Thymus (tissue), 11 donors: ENCODE measurements at regions not wholly inside any gene's neighbourhood (a gene's known extent, or its start where the extent isn't known, plus 50 kb on each side); places are given as distances from the start of the nearest gene placed in this dataset.

Source experiments
- DNase-seq, 9 donors: peaks; one replicate each; pipeline ENCODE4 v3.0.0-alpha.2; 2013; ENCODE audit warnings: low spot score in 9 of 9, low read depth in 6 of 9, missing footprints in 1 of 9
- H3K27ac ChIP-seq, 2 donors: one replicate each; pipeline ENCODE4 v1.5.1; 2013; ENCODE audit warnings: control low read depth in 1 of 2, low read depth in 1 of 2, low read length in 1 of 2, mild to moderate bottlenecking in 1 of 2, moderate library complexity in 1 of 2
- H3K27me3 ChIP-seq, 2 donors: one replicate each; pipeline ENCODE4 v1.5.1; 2013; ENCODE audit warnings: low read length in 1 of 2; ENCODE audit not compliant: control insufficient read depth in 2 of 2, insufficient read depth in 1 of 2
- H3K36me3 ChIP-seq, 2 donors: one replicate each; pipeline ENCODE4 v1.5.1; 2013; ENCODE audit warnings: low read length in 1 of 2, mild to moderate bottlenecking in 1 of 2, moderate library complexity in 1 of 2; ENCODE audit not compliant: control insufficient read depth in 2 of 2, insufficient read depth in 2 of 2
- H3K4me1 ChIP-seq, 2 donors: one replicate each; pipeline ENCODE4 v1.5.1; 2013; ENCODE audit warnings: low read length in 2 of 2; ENCODE audit not compliant: control insufficient read depth in 2 of 2, insufficient read depth in 2 of 2
- H3K4me3 ChIP-seq, 2 donors: one replicate each; pipeline ENCODE4 v1.5.1; 2013; ENCODE audit warnings: low read length in 2 of 2, control low read depth in 1 of 2, mild to moderate bottlenecking in 1 of 2
- H3K9me3 ChIP-seq, 2 donors: one replicate each; pipeline ENCODE4 v1.5.1; 2013; ENCODE audit warnings: low read length in 1 of 2, mild to moderate bottlenecking in 1 of 2; ENCODE audit not compliant: control insufficient read depth in 2 of 2, insufficient read depth in 1 of 2
- WGBS: extraction: QIAGEN DNeasy Blood & Tissue Kit; methylation state at CpG from one replicate; pipeline ENCODE4 v1.1.7; 2013; 5-methylcytosine and 5-hydroxymethylcytosine counted together
- donor health status: healthy.

GRCh38 chr10:85447690-85448089 is 918.9 kb downstream of the GRID1 start:
- DNase-seq: no peak
- WGBS: 83% methylated on average over 1 of the region's 1 CpG
- H3K9me3 ChIP-seq: no peaks in the 10 kb centered on the region
- no peak overlapping the region for H3K27ac ChIP-seq
- no peaks in the 10 kb centered on the region for H3K27me3 ChIP-seq
- no peak overlapping the region for H3K4me3 ChIP-seq
- H3K4me1 ChIP-seq: no peaks in the 10 kb centered on the region
- H3K36me3 ChIP-seq: no peaks in the 10 kb centered on the region

GRCh38 chr10:85448716-85449115 is 917.9 kb downstream of the GRID1 start:
- Histone ChIP-seq H3K4me1 (no peaks in the 10 kb centered on the region), H3K4me3 (no peak overlapping the region), H3K9me3 (no peaks in the 10 kb centered on the region), H3K27me3 (no peaks in the 10 kb centered on the region), H3K36me3 (no peaks in the 10 kb centered on the region), H3K27ac (no peak overlapping the region)
- 88% methylated on average over 5 of the region's 5 CpGs for WGBS
- no peak for DNase-seq

GRCh38 chr10:85454386-85454785 is 912.2 kb downstream of the GRID1 start:
- no peak for DNase-seq
- 100% methylated on average over 1 of the region's 1 CpG for WGBS
- H3K27ac ChIP-seq: no peak overlapping the region
- no peaks in the 10 kb centered on the region for H3K4me1 ChIP-seq
- no peaks in the 10 kb centered on the region for H3K36me3 ChIP-seq
- no peak overlapping the region for H3K4me3 ChIP-seq
- no peaks in the 10 kb centered on the region for H3K9me3 ChIP-seq
- no peaks in the 10 kb centered on the region for H3K27me3 ChIP-seq

- H3K27me3 ChIP-seq: no peaks in the 10 kb centered on the region
- 31% methylated on average over 2 of the region's 2 CpGs for WGBS
- DNase-seq: no peak
Measured at GRCh38 chr10:85457191-85457590, 909.4 kb downstream of the GRID1 start.

GRCh38 chr10:85458324-85458723 is 908.3 kb downstream of the GRID1 start:
- DNase-seq: no peak
- H3K36me3 ChIP-seq: no peaks in the 10 kb centered on the region
- H3K4me3 ChIP-seq: no peak overlapping the region
- 83% methylated on average over 3 of the region's 3 CpGs for WGBS
- no peaks in the 10 kb centered on the region for H3K9me3 ChIP-seq
- no peaks in the 10 kb centered on the region for H3K4me1 ChIP-seq
- H3K27ac ChIP-seq: no peak overlapping the region
- no peaks in the 10 kb centered on the region for H3K27me3 ChIP-seq

More at GRCh38 chr10:85457191-85457590, 909.4 kb downstream of the GRID1 start:
- H3K9me3 ChIP-seq: no peaks in the 10 kb centered on the region
- H3K4me1 ChIP-seq: no peaks in the 10 kb centered on the region
- H3K27ac ChIP-seq: no peak overlapping the region
- no peak overlapping the region for H3K4me3 ChIP-seq
- no peaks in the 10 kb centered on the region for H3K36me3 ChIP-seq

GRCh38 chr10:85459906-85460305 is 906.7 kb downstream of the GRID1 start:
- Histone ChIP-seq H3K36me3 (no peaks in the 10 kb centered on the region), H3K27me3 (no peaks in the 10 kb centered on the region), H3K4me3 (no peak overlapping the region), H3K4me1 (no peaks in the 10 kb centered on the region), H3K27ac (no peak overlapping the region), H3K9me3 (no peaks in the 10 kb centered on the region)
- no peak for DNase-seq
- WGBS: 94% methylated on average over 10 of the region's 10 CpGs

GRCh38 chr10:85464336-85464735 is 902.3 kb downstream of the GRID1 start:
- Histone ChIP-seq H3K27me3 (no peaks in the 10 kb centered on the region), H3K36me3 (no peaks in the 10 kb centered on the region), H3K27ac (no peak overlapping the region), H3K4me1 (no peaks in the 10 kb centered on the region), H3K9me3 (no peaks in the 10 kb centered on the region), H3K4me3 (no peak overlapping the region)
- DNase-seq: no peak
- 90% methylated on average over 2 of the region's 2 CpGs for WGBS

GRCh38 chr10:85477979-85478378 is 888.6 kb downstream of the GRID1 start:
- H3K4me1 ChIP-seq: no peaks in the 10 kb centered on the region
- WGBS: 96% methylated on average over 1 of the region's 1 CpG

GRCh38 chr10:85490431-85490830 is 876.2 kb downstream of the GRID1 start:
- no peak for DNase-seq
- Histone ChIP-seq H3K36me3 (no peaks in the 10 kb centered on the region), H3K27ac (no peak overlapping the region), H3K4me3 (no peak overlapping the region), H3K4me1 (no peaks in the 10 kb centered on the region), H3K9me3 (no peaks in the 10 kb centered on the region), H3K27me3 (no peaks in the 10 kb centered on the region)

More at GRCh38 chr10:85477979-85478378, 888.6 kb downstream of the GRID1 start:
- Histone ChIP-seq H3K27ac (no peak overlapping the region), H3K36me3 (no peaks in the 10 kb centered on the region), H3K4me3 (no peak overlapping the region), H3K9me3 (no peaks in the 10 kb centered on the region), H3K27me3 (no peaks in the 10 kb centered on the region)
- no peak for DNase-seq

GRCh38 chr10:85491652-85492051 is 874.9 kb downstream of the GRID1 start:
- Histone ChIP-seq H3K4me1 (no peaks in the 10 kb centered on the region), H3K27ac (no peak overlapping the region), H3K27me3 (no peaks in the 10 kb centered on the region), H3K4me3 (no peak overlapping the region), H3K36me3 (no peaks in the 10 kb centered on the region), H3K9me3 (no peaks in the 10 kb centered on the region)
- DNase-seq: no peak
- WGBS: 83% methylated on average over 5 of the region's 5 CpGs
